ENCODE measurements at regions not wholly inside any gene's neighbourhood (a gene's known extent, or its start where the extent isn't known, plus 50 kb on each side); places are given as distances from the start of the nearest gene placed in this dataset.
"Not testable (repeated sequence)": the region's sequence is repeated elsewhere in the genome, so short reads cannot be mapped to it uniquely, and the experiment has no call there.

- TF ChIP-seq CTCF (IDR thresholded peaks at IDR 0.05; ENCODE audit: low read length) (no peak), EZH2 (optimal IDR thresholded peaks at IDR 0.05; ENCODE audit: low read depth, low read length) (no peak), EZH2phosphoT487 (IDR thresholded peaks at IDR 0.05; ENCODE audit: low read length) (no peak)
- H4K20me1 ChIP-seq (ENCODE audit: insufficient read depth, low read length) = no peaks in the 10 kb centered on the region
- H3F3A ChIP-seq (ENCODE audit: insufficient read depth, low read length) = no peaks in the 10 kb centered on the region
Observed at GRCh38 chr16:14384745-14385144, 245.3 kb downstream of the PARN start.

GRCh38 chr16:14383844-14384243 is 246.2 kb downstream of the PARN start:
- H3K27ac ChIP-seq (ENCODE audit: low read length); DNase-seq; H3F3A ChIP-seq (ENCODE audit: insufficient read depth, low read length); H3K79me2 ChIP-seq (ENCODE audit: low read length); H3K4me1 ChIP-seq (ENCODE audit: low read length); H3K9ac ChIP-seq (ENCODE audit: low read length); H3K27me3 ChIP-seq (replicated peaks; ENCODE audit: insufficient read depth, low read length); H3K4me2 ChIP-seq (ENCODE audit: low read depth, low read length); H2AFZ ChIP-seq (ENCODE audit: low read length); H3K4me3 ChIP-seq (ENCODE audit: low read length); H3K9me2 ChIP-seq (replicated peaks; ENCODE audit: insufficient read depth, low read length); H3K9me3 ChIP-seq (replicated peaks; ENCODE audit: insufficient read depth, low read length); H4K20me1 ChIP-seq (ENCODE audit: insufficient read depth, low read length); H3K36me3 ChIP-seq (replicated peaks; ENCODE audit: insufficient read depth, low read length): not testable (repeated sequence)

More at GRCh38 chr16:14384745-14385144, 245.3 kb downstream of the PARN start:
- no peak overlapping the region for H3K27ac ChIP-seq (ENCODE audit: low read length)
- H2AFZ ChIP-seq (ENCODE audit: low read length) = no peak overlapping the region
- no peaks in the 10 kb centered on the region for H3K27me3 ChIP-seq (replicated peaks; ENCODE audit: insufficient read depth, low read length)
- no peak overlapping the region for H3K4me3 ChIP-seq (ENCODE audit: low read length)
- no peak overlapping the region for H3K9ac ChIP-seq (ENCODE audit: low read length)
- no peaks in the 10 kb centered on the region; the same call in 1 of the 2 replicates for H3K4me1 ChIP-seq (ENCODE audit: low read length)
- H3K9me2 ChIP-seq (replicated peaks; ENCODE audit: insufficient read depth, low read length) = no peaks in the 10 kb centered on the region
- H3K79me2 ChIP-seq (ENCODE audit: low read length) = no peaks in the 10 kb centered on the region
- no peaks in the 10 kb centered on the region for H3K36me3 ChIP-seq (replicated peaks; ENCODE audit: insufficient read depth, low read length)
- no peaks in the 10 kb centered on the region for H3K9me3 ChIP-seq (replicated peaks; ENCODE audit: insufficient read depth, low read length)
- H3K4me2 ChIP-seq (ENCODE audit: low read depth, low read length) = no peak overlapping the region
- no peak for DNase-seq

- H3K4me1 ChIP-seq (ENCODE audit: low read length) = peaks cover 11% of the 10 kb centered on the region
- H3K9me3 ChIP-seq (replicated peaks; ENCODE audit: insufficient read depth, low read length) = no peaks in the 10 kb centered on the region
- H3K36me3 ChIP-seq (replicated peaks; ENCODE audit: insufficient read depth, low read length) = no peaks in the 10 kb centered on the region
- H3K27me3 ChIP-seq (replicated peaks; ENCODE audit: insufficient read depth, low read length) = no peaks in the 10 kb centered on the region
- H3K4me2 ChIP-seq (ENCODE audit: low read depth, low read length) = peak overlapping the region; percentile 38; the same call in 1 of the 2 replicates
- TF ChIP-seq EZH2phosphoT487 (IDR thresholded peaks at IDR 0.05; ENCODE audit: low read length) (no peak), EZH2 (optimal IDR thresholded peaks at IDR 0.05; ENCODE audit: low read depth, low read length) (no peak), CTCF (IDR thresholded peaks at IDR 0.05; ENCODE audit: low read length) (no peak)
- H3K9me2 ChIP-seq (replicated peaks; ENCODE audit: insufficient read depth, low read length) = no peaks in the 10 kb centered on the region
- no peak overlapping the region for H3K9ac ChIP-seq (ENCODE audit: low read length)
- no peak overlapping the region for H3K27ac ChIP-seq (ENCODE audit: low read length)
- no peak overlapping the region for H3K4me3 ChIP-seq (ENCODE audit: low read length)
- H3F3A ChIP-seq (ENCODE audit: insufficient read depth, low read length) = no peaks in the 10 kb centered on the region
- H4K20me1 ChIP-seq (ENCODE audit: insufficient read depth, low read length) = no peaks in the 10 kb centered on the region
- DNase-seq = no peak
- no peaks in the 10 kb centered on the region for H3K79me2 ChIP-seq (ENCODE audit: low read length)
- H2AFZ ChIP-seq (ENCODE audit: low read length) = no peak overlapping the region
Observed at GRCh38 chr16:14378689-14379467, 251.2 kb downstream of the PARN start.

DNA sequence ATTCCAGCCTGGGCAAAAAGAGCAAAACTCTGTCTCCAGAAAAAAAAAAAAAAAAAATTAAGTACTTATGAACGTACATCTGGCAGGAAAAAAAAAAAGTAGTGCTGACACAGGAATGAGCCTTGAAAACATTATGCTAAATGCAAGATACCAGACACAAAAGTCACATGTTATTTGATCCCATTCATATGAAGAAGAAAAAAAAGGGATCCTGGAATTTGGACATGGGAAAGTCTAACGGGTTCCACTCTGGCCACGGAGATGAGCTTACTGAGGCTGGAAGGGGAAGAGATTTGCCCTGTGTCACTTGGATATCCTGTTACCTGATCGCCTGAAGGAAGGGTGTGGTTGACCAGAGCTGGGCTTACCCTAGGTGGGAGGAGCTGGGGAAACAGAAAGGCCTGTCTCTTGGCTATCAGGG is 251.9 kb downstream of the PARN start:
- no peak overlapping the region for H3K27ac ChIP-seq (ENCODE audit: low read length)

More for the DNA sequence above, 251.9 kb downstream of the PARN start:
- Histone ChIP-seq H3K9me2 (replicated peaks; ENCODE audit: insufficient read depth, low read length) (no peaks in the 10 kb centered on the region), H3K4me3 (ENCODE audit: low read length) (no peak overlapping the region), H3K27me3 (replicated peaks; ENCODE audit: insufficient read depth, low read length) (no peaks in the 10 kb centered on the region), H3K4me1 (ENCODE audit: low read length) (peaks cover 11% of the 10 kb centered on the region), H3K9me3 (replicated peaks; ENCODE audit: insufficient read depth, low read length) (no peaks in the 10 kb centered on the region), H3K4me2 (ENCODE audit: low read depth, low read length) (peak overlapping the region; percentile 38; the same call in 1 of the 2 replicates), H3K79me2 (ENCODE audit: low read length) (no peaks in the 10 kb centered on the region), H3K36me3 (replicated peaks; ENCODE audit: insufficient read depth, low read length) (no peaks in the 10 kb centered on the region), H2AFZ (ENCODE audit: low read length) (no peak overlapping the region), H4K20me1 (ENCODE audit: insufficient read depth, low read length) (no peaks in the 10 kb centered on the region), H3K9ac (ENCODE audit: low read length) (no peak overlapping the region), H3F3A (ENCODE audit: insufficient read depth, low read length) (no peaks in the 10 kb centered on the region)
- TF ChIP-seq EZH2 (optimal IDR thresholded peaks at IDR 0.05; ENCODE audit: low read depth, low read length) = no peak
- no peak for TF ChIP-seq EZH2phosphoT487 (IDR thresholded peaks at IDR 0.05; ENCODE audit: low read length)
- TF ChIP-seq CTCF (IDR thresholded peaks at IDR 0.05; ENCODE audit: low read length) = no peak
- peak; percentile 54 for DNase-seq
